Ovary (tissue), 3 donors: ENCODE measurements at regions not wholly inside any gene's neighbourhood (a gene's known extent, or its start where the extent isn't known, plus 50 kb on each side); places are given as distances from the start of the nearest gene placed in this dataset.

Experiments
- EP300 ChIP-seq: sonication (generic); formaldehyde crosslinking; IDR thresholded peaks from one replicate; pipeline ENCODE4 v1.6.1; 2017; ENCODE audit warnings: antibody characterized with exemption
- POLR2A ChIP-seq: fragments of 450-650 bp; IDR thresholded peaks from one replicate; pipeline ENCODE4 v1.6.1; 2017; ENCODE audit warnings: antibody characterized with exemption, mild to moderate bottlenecking, moderate library complexity
- TF ChIP-seq, protein P1 (sequence below), 3 donors: fragments of 450-650 bp in 2 of 3; fragments of 200-600 bp in 1 of 3; IDR thresholded peaks; one replicate each; pipeline versions ENCODE4 v1.5.1 to v1.8.0; 2016 to 2022; ENCODE audit warnings: antibody characterized with exemption in 3 of 3, mild to moderate bottlenecking in 1 of 3
- donor health status: DM: no; HTN: no; CAD: no.

GRCh38 chr6:40831381-40831780, 207.6 kb downstream of the UNC5CL start:
- TF ChIP-seq, protein P1, sequence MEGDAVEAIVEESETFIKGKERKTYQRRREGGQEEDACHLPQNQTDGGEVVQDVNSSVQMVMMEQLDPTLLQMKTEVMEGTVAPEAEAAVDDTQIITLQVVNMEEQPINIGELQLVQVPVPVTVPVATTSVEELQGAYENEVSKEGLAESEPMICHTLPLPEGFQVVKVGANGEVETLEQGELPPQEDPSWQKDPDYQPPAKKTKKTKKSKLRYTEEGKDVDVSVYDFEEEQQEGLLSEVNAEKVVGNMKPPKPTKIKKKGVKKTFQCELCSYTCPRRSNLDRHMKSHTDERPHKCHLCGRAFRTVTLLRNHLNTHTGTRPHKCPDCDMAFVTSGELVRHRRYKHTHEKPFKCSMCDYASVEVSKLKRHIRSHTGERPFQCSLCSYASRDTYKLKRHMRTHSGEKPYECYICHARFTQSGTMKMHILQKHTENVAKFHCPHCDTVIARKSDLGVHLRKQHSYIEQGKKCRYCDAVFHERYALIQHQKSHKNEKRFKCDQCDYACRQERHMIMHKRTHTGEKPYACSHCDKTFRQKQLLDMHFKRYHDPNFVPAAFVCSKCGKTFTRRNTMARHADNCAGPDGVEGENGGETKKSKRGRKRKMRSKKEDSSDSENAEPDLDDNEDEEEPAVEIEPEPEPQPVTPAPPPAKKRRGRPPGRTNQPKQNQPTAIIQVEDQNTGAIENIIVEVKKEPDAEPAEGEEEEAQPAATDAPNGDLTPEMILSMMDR (IDR thresholded peaks at IDR 0.05): no peak
- no peak for TF ChIP-seq POLR2A
- no peak for TF ChIP-seq EP300
